ENCODE measurements at regions not wholly inside any gene's neighbourhood (a gene's known extent, or its start where the extent isn't known, plus 50 kb on each side); places are given as distances from the start of the nearest gene placed in this dataset.

DNA sequence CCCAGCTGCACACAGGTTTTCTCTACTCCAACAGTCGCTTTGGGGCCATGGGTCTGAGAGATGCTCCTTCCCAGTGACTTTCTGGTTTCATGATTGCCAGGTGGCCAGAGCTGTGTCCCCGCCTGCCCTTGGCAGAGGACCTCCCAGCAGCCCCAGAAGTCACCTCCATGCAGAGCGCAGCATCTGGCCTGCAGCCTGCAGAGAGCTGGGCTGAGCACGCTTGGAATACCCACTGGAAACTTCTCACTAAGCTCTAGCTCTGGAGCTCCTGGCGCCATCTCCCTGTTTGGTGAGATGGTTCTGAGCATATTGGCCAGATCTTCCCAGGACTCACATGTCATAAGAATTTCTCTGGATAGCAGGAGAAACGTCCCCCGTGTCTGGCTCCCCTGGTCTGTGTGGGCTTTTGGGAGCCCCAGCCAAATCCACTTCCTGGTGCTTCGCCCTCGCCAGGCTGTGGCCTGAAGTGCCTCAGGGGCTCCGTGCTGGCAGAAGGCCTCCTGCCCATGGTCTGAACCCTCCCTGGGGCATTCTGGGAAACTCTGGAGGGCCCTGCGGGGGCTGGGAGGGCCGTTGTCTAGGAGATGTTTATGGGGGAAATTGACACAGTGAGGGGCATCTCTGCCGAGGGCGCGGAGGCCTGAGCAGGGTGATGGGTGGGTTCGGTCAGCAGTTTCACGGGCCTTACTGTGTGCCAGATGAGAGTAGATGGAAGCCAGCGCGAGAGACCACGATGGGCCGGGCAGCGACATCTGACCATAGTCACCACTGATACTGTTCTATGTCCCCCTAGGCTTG lies 73.2 kb upstream of the CIBAR2 start:
- ATAC-seq (ENCODE audit: insufficient read depth, low read depth) (no peak), DNase-seq (no peak)
- no peak for TF ChIP-seq EZH2 (IDR thresholded peaks at IDR 0.05; ENCODE audit: borderline replicate concordance, low read depth, low read length, severe bottlenecking)
- TF ChIP-seq, protein P1, sequence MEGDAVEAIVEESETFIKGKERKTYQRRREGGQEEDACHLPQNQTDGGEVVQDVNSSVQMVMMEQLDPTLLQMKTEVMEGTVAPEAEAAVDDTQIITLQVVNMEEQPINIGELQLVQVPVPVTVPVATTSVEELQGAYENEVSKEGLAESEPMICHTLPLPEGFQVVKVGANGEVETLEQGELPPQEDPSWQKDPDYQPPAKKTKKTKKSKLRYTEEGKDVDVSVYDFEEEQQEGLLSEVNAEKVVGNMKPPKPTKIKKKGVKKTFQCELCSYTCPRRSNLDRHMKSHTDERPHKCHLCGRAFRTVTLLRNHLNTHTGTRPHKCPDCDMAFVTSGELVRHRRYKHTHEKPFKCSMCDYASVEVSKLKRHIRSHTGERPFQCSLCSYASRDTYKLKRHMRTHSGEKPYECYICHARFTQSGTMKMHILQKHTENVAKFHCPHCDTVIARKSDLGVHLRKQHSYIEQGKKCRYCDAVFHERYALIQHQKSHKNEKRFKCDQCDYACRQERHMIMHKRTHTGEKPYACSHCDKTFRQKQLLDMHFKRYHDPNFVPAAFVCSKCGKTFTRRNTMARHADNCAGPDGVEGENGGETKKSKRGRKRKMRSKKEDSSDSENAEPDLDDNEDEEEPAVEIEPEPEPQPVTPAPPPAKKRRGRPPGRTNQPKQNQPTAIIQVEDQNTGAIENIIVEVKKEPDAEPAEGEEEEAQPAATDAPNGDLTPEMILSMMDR (IDR thresholded peaks at IDR 0.05; ENCODE audit: borderline replicate concordance, extremely low read depth, low read length, poor library complexity, severe bottlenecking), result no peak
- Histone ChIP-seq H3K4me1 (ENCODE audit: insufficient read depth, low read length) (no peaks in the 10 kb centered on the region), H3K36me3 (ENCODE audit: insufficient read depth, low read length) (no peaks in the 10 kb centered on the region), H2AFZ (ENCODE audit: low read depth, low read length) (no peak overlapping the region), H4K20me1 (ENCODE audit: insufficient read depth, low read length) (no peaks in the 10 kb centered on the region), H3K27me3 (ENCODE audit: insufficient read depth, low read length, poor library complexity) (no peaks in the 10 kb centered on the region), H3K9ac (ENCODE audit: low read depth, low read length) (no peak overlapping the region), H3K79me2 (ENCODE audit: insufficient read depth, low read length) (no peaks in the 10 kb centered on the region), H3K9me3 (ENCODE audit: insufficient read depth, low read length, severe bottlenecking) (peaks cover 3% of the 10 kb centered on the region), H3K27ac (ENCODE audit: low read length) (no peak overlapping the region), H3K4me2 (ENCODE audit: insufficient read depth, low read length) (no peak overlapping the region), H3K4me3 (ENCODE audit: low read depth in 1 of 2, low read length in 2 of 2) (no peak overlapping the region)

DNA sequence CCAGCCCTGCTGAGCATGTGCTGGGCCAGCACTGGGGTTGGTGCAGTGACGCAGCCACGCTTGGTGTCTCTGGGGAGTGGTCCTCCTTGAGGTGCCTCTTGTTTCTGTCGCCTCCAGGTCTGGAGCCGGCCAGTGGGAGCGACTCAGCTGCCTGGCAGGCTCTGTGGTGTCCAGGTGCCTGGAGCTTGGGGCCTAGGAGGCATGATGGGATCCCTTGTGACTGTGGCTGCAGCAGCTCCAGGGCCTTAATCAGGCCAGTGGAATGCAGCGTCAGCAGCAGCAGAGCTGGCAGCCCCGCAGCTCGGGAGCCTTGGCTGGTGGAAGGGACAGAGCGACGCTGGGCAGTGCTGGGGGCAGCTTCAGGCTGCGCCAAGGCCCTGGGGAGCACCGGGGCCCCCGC lies 74.7 kb upstream of the CIBAR2 start:
- ATAC-seq (ENCODE audit: insufficient read depth, low read depth) (no peak), DNase-seq (no peak)
- no peak for TF ChIP-seq EZH2 (IDR thresholded peaks at IDR 0.05; ENCODE audit: borderline replicate concordance, low read depth, low read length, severe bottlenecking)
- TF ChIP-seq, protein P1 (IDR thresholded peaks at IDR 0.05; ENCODE audit: borderline replicate concordance, extremely low read depth, low read length, poor library complexity, severe bottlenecking), result no peak
- Histone ChIP-seq H3K36me3 (ENCODE audit: insufficient read depth, low read length) (no peaks in the 10 kb centered on the region), H3K4me2 (ENCODE audit: insufficient read depth, low read length) (no peak overlapping the region), H3K79me2 (ENCODE audit: insufficient read depth, low read length) (no peaks in the 10 kb centered on the region), H4K20me1 (ENCODE audit: insufficient read depth, low read length) (no peaks in the 10 kb centered on the region), H3K9ac (ENCODE audit: low read depth, low read length) (no peak overlapping the region), H3K27ac (ENCODE audit: low read length) (no peak overlapping the region), H3K27me3 (ENCODE audit: insufficient read depth, low read length, poor library complexity) (no peaks in the 10 kb centered on the region), H3K4me3 (ENCODE audit: low read depth in 1 of 2, low read length in 2 of 2) (no peak overlapping the region), H3K4me1 (ENCODE audit: insufficient read depth, low read length) (no peaks in the 10 kb centered on the region), H2AFZ (ENCODE audit: low read depth, low read length) (no peak overlapping the region), H3K9me3 (ENCODE audit: insufficient read depth, low read length, severe bottlenecking) (peaks cover 3% of the 10 kb centered on the region)

DNA sequence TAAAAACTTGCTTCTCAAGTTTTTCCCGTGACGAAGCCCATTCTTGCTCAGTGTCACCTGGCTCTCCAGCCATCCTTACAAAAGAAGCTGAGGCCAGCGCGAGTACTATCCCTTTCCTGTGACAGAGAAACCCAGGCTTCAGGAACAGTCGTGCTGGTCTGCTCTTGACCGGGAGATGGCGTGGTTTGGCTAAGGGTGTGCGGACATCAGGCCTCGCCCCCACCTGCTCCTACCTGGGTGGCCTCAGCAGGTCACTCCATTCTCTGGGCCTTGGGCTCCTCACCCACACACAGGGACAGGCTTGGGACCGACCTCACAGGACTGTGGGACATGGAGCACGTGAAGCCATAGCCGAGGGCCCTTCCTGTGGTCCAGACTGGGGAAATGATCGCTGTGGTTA lies 75.2 kb upstream of the CIBAR2 start:
- Histone ChIP-seq H3K79me2 (ENCODE audit: insufficient read depth, low read length) (no peaks in the 10 kb centered on the region), H3K4me1 (ENCODE audit: insufficient read depth, low read length) (no peaks in the 10 kb centered on the region), H3K4me2 (ENCODE audit: insufficient read depth, low read length) (no peak overlapping the region), H3K36me3 (ENCODE audit: insufficient read depth, low read length) (no peaks in the 10 kb centered on the region), H2AFZ (ENCODE audit: low read depth, low read length) (no peak overlapping the region), H3K9ac (ENCODE audit: low read depth, low read length) (no peak overlapping the region), H4K20me1 (ENCODE audit: insufficient read depth, low read length) (no peaks in the 10 kb centered on the region), H3K9me3 (ENCODE audit: insufficient read depth, low read length, severe bottlenecking) (peaks cover 3% of the 10 kb centered on the region), H3K4me3 (ENCODE audit: low read depth in 1 of 2, low read length in 2 of 2) (no peak overlapping the region), H3K27ac (ENCODE audit: low read length) (no peak overlapping the region), H3K27me3 (ENCODE audit: insufficient read depth, low read length, poor library complexity) (peaks cover 3% of the 10 kb centered on the region)
- TF ChIP-seq EZH2 (IDR thresholded peaks at IDR 0.05; ENCODE audit: borderline replicate concordance, low read depth, low read length, severe bottlenecking), result no peak
- TF ChIP-seq, protein P1 (IDR thresholded peaks at IDR 0.05; ENCODE audit: borderline replicate concordance, extremely low read depth, low read length, poor library complexity, severe bottlenecking), result no peak
- ATAC-seq (ENCODE audit: insufficient read depth, low read depth), result no peak
- DNase-seq, result no peak
